ENCODE measurements at regions not wholly inside any gene's neighbourhood (a gene's known extent, or its start where the extent isn't known, plus 50 kb on each side); places are given as distances from the start of the nearest gene placed in this dataset.

GRCh38 chr1:194293851-194294405, 1107.5 kb upstream of the B3GALT2 start:
- no peak for TF ChIP-seq CTCF (IDR thresholded peaks at IDR 0.05)
- no peak for TF ChIP-seq EZH2 (IDR thresholded peaks at IDR 0.05)
- TF ChIP-seq EZH2phosphoT487 (IDR thresholded peaks at IDR 0.05) = no peak

Measured in neural progenitor cell (in vitro differentiated cells).